Tibial nerve (tissue), 4 donors: ENCODE measurements at regions not wholly inside any gene's neighbourhood (a gene's known extent, or its start where the extent isn't known, plus 50 kb on each side); places are given as distances from the start of the nearest gene placed in this dataset.

ENCODE experiments used
- CTCF ChIP-seq, 5 experiments: fragments of 200-600 bp in 3 of 5; fragments of 450-650 bp in 2 of 5; sonication (generic) in 3 of 5; IDR thresholded peaks; one replicate each; pipeline ENCODE4 v1.5.1; 2016 to 2019; ENCODE audit warnings: antibody characterized with exemption in 5 of 5, mild to moderate bottlenecking in 3 of 5, moderate library complexity in 2 of 5
- EP300 ChIP-seq, 2 donors: sonication (generic); formaldehyde crosslinking; IDR thresholded peaks; one replicate each; pipeline ENCODE4 v1.6.1; 2017; ENCODE audit warnings: antibody characterized with exemption in 2 of 2, mild to moderate bottlenecking in 1 of 2

- TF ChIP-seq CTCF (IDR thresholded peaks at IDR 0.05) (no peak), EP300 (IDR thresholded peaks at IDR 0.05) (no peak)
Observed at GRCh38 chr1:22284906-22285548, 142.1 kb upstream of the WNT4 start.
